Gastrocnemius medialis (tissue), 4 donors: ENCODE measurements at regions not wholly inside any gene's neighbourhood (a gene's known extent, or its start where the extent isn't known, plus 50 kb on each side); places are given as distances from the start of the nearest gene placed in this dataset.

Experiments used
- POLR2A ChIP-seq, 2 donors: fragments of 450-650 bp; IDR thresholded peaks; one replicate each; pipeline ENCODE4 v1.6.1; 2017; ENCODE audit warnings: antibody characterized with exemption in 2 of 2, mild to moderate bottlenecking in 2 of 2, moderate library complexity in 2 of 2
- TF ChIP-seq, protein P1 (sequence below), 5 experiments: fragments of 450-650 bp in 3 of 5; fragments of 200-600 bp in 2 of 5; sonication (generic) in 2 of 5; IDR thresholded peaks in 4 of 5; conservative IDR thresholded peaks in 1 of 5; 1 replicate in 4 of 5; 2 replicates in 1 of 5; pipeline ENCODE4 v1.5.1; 2016 to 2019; ENCODE audit warnings: antibody characterized with exemption in 5 of 5, mild to moderate bottlenecking in 3 of 5, moderate library complexity in 3 of 5

DNA sequence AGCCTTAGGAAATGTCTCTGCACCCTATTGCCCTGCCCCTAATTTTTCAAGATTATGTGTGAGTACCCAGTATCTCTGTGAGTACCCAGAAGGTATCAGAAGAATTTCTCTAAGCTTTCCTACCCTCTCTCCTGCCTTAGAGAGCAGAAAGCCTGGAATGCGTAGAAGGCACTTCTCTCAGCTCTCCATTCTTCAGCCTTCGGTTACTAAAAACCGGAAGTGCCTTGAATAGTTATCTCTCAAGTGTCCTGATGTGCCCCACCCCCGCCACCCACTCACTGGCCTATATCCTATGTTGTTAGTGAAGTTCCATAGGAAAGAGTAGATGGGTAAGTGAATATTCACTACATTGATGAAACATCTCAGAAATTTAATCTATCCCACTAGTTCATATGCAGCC is 210.7 kb upstream of the CDH10 start:
- no peak for TF ChIP-seq POLR2A (IDR thresholded peaks at IDR 0.05)
- TF ChIP-seq, protein P1, sequence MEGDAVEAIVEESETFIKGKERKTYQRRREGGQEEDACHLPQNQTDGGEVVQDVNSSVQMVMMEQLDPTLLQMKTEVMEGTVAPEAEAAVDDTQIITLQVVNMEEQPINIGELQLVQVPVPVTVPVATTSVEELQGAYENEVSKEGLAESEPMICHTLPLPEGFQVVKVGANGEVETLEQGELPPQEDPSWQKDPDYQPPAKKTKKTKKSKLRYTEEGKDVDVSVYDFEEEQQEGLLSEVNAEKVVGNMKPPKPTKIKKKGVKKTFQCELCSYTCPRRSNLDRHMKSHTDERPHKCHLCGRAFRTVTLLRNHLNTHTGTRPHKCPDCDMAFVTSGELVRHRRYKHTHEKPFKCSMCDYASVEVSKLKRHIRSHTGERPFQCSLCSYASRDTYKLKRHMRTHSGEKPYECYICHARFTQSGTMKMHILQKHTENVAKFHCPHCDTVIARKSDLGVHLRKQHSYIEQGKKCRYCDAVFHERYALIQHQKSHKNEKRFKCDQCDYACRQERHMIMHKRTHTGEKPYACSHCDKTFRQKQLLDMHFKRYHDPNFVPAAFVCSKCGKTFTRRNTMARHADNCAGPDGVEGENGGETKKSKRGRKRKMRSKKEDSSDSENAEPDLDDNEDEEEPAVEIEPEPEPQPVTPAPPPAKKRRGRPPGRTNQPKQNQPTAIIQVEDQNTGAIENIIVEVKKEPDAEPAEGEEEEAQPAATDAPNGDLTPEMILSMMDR (IDR thresholded peaks at IDR 0.05 in 4 of 5, conservative IDR thresholded peaks at IDR 0.05 in 1 of 5) = no peak
